H9 (cell line): ENCODE measurements at regions not wholly inside any gene's neighbourhood (a gene's known extent, or its start where the extent isn't known, plus 50 kb on each side); places are given as distances from the start of the nearest gene placed in this dataset.

Experiments
- DNase-seq: peaks from one replicate; pipeline ENCODE4 v3.0.0-alpha.2; 2017
- H2AFZ ChIP-seq: one replicate; pipeline ENCODE4 v1.6.1; 2013; ENCODE audit warnings: mild to moderate bottlenecking, low read length, control low read depth, moderate library complexity
- H2AK5ac ChIP-seq: 2 replicates; pipeline ENCODE4 v1.6.1; 2013; ENCODE audit warnings: low read length, control low read depth, mixed read lengths; ENCODE audit not compliant: insufficient read length
- H2BK120ac ChIP-seq: one replicate; pipeline ENCODE4 v1.6.1; 2013; ENCODE audit warnings: low read depth, mild to moderate bottlenecking, low read length, control low read depth, inconsistent platforms; ENCODE audit not compliant: poor library complexity, severe bottlenecking
- H2BK12ac ChIP-seq: 2 replicates; pipeline ENCODE4 v1.6.1; 2013; ENCODE audit warnings: low read length, control low read depth, mixed read lengths, low read depth; ENCODE audit not compliant: insufficient read length
- H2BK15ac ChIP-seq: 2 replicates; pipeline ENCODE4 v1.6.1; 2013; ENCODE audit warnings: low read depth, low read length, control low read depth
- H2BK20ac ChIP-seq: one replicate; pipeline ENCODE4 v1.6.1; 2013; ENCODE audit warnings: low read depth, mild to moderate bottlenecking, low read length, control low read depth, inconsistent platforms; ENCODE audit not compliant: poor library complexity, severe bottlenecking
- H2BK5ac ChIP-seq: 2 replicates; pipeline ENCODE4 v1.6.1; 2013; ENCODE audit warnings: low read length, control low read depth, mixed read lengths; ENCODE audit not compliant: insufficient read length
- H3K14ac ChIP-seq: 2 replicates; pipeline ENCODE4 v1.6.1; 2013; ENCODE audit warnings: low read length, control low read depth; ENCODE audit not compliant: insufficient read depth
- H3K18ac ChIP-seq: 2 replicates; pipeline ENCODE4 v1.6.1; 2013; ENCODE audit warnings: low read depth, mild to moderate bottlenecking, mixed read lengths, low read length, control low read depth; ENCODE audit not compliant: insufficient read length
- H3K23ac ChIP-seq: 2 replicates; pipeline ENCODE4 v1.6.1; 2013; ENCODE audit warnings: low read length, control low read depth, mixed read lengths, low read depth; ENCODE audit not compliant: insufficient read length
- H3K23me2 ChIP-seq: 2 replicates; pipeline ENCODE4 v1.6.1; 2013; ENCODE audit warnings: low read depth, mild to moderate bottlenecking, mixed read lengths, low read length, control low read depth; ENCODE audit not compliant: insufficient read length, poor library complexity, severe bottlenecking
- H3K27ac ChIP-seq: 2 replicates; pipeline ENCODE4 v1.5.1; 2013; ENCODE audit warnings: low read length, control low read depth, mixed read lengths, low read depth; ENCODE audit not compliant: insufficient read length
- H3K27me3 ChIP-seq: 2 replicates; pipeline ENCODE4 v1.6.1; 2013; ENCODE audit warnings: low read length, control low read depth, inconsistent platforms; ENCODE audit not compliant: insufficient read depth
- H3K4ac ChIP-seq: 2 replicates; pipeline ENCODE4 v1.6.1; 2013; ENCODE audit warnings: low read depth, mild to moderate bottlenecking, control low read depth, inconsistent platforms, low read length, moderate library complexity
- H3K4me1 ChIP-seq: 2 replicates; pipeline ENCODE4 v1.6.1; 2013; ENCODE audit warnings: low read length, control low read depth, inconsistent platforms; ENCODE audit not compliant: insufficient read depth
- H3K4me2 ChIP-seq: 2 replicates; pipeline ENCODE4 v1.6.1; 2013; ENCODE audit warnings: low read length, control low read depth, mixed read lengths; ENCODE audit not compliant: insufficient read length, insufficient read depth
- H3K56ac ChIP-seq: 2 replicates; pipeline ENCODE4 v1.6.1; 2013; ENCODE audit warnings: low read depth, mild to moderate bottlenecking, mixed read lengths, low read length, control low read depth; ENCODE audit not compliant: insufficient read length
- H3K79me1 ChIP-seq: 2 replicates; pipeline ENCODE4 v1.6.1; 2013; ENCODE audit warnings: low read depth, mild to moderate bottlenecking, moderate library complexity, low read length, control low read depth, inconsistent platforms; ENCODE audit not compliant: insufficient read depth, poor library complexity, severe bottlenecking
- H3K79me2 ChIP-seq: 2 replicates; pipeline ENCODE4 v1.6.1; 2013; ENCODE audit warnings: low read length, control low read depth, inconsistent platforms; ENCODE audit not compliant: insufficient read depth
- H3K9ac ChIP-seq: 2 replicates; pipeline ENCODE4 v1.6.1; 2013; ENCODE audit warnings: low read length, control low read depth, mixed read lengths; ENCODE audit not compliant: insufficient read length; ENCODE audit errors: extremely low read depth
- H3K9me3 ChIP-seq: one replicate; pipeline ENCODE4 v1.6.1; 2013; ENCODE audit warnings: low read depth, low read length, inconsistent platforms; ENCODE audit not compliant: control insufficient read depth
- H3T11ph ChIP-seq: one replicate; pipeline ENCODE4 v1.6.1; 2013; ENCODE audit warnings: mild to moderate bottlenecking, low read length, control low read depth, inconsistent platforms
- H4K20me1 ChIP-seq: one replicate; pipeline ENCODE4 v1.6.1; 2013; ENCODE audit not compliant: control insufficient read depth, insufficient read length, insufficient read depth
- H4K5ac ChIP-seq: 2 replicates; pipeline ENCODE4 v1.6.1; 2013; ENCODE audit warnings: low read depth, mild to moderate bottlenecking, mixed read lengths, low read length, control low read depth; ENCODE audit not compliant: insufficient read length
- H4K8ac ChIP-seq: replicated peaks from 2 replicates; pipeline ENCODE4 v1.6.1; 2013; ENCODE audit warnings: low read length, control low read depth, mixed read lengths, low read depth; ENCODE audit not compliant: insufficient read length
- H4K91ac ChIP-seq: 2 replicates; pipeline ENCODE4 v1.6.1; 2013; ENCODE audit warnings: low read depth, mild to moderate bottlenecking, moderate library complexity, mixed read lengths, low read length, control low read depth; ENCODE audit not compliant: insufficient read length
- H3K27ac Mint-ChIP-seq, 3 experiments: 2 replicates in 2 of 3; 3 replicates in 1 of 3; pipeline ENCODE4 v1.8.0; 2020 to 2021; ENCODE audit warnings: mixed read lengths in 3 of 3, mild to moderate bottlenecking in 1 of 3, moderate library complexity in 1 of 3
- H3K27me3 Mint-ChIP-seq: 2 replicates; pipeline ENCODE4 v1.8.0; 2021; ENCODE audit warnings: low read depth, mild to moderate bottlenecking, moderate library complexity, mixed read lengths
- H3K36me3 Mint-ChIP-seq, 3 experiments: 2 replicates in 2 of 3; 3 replicates in 1 of 3; pipeline ENCODE4 v1.8.0; 2020 to 2021; ENCODE audit warnings: low read depth in 3 of 3, mixed read lengths in 3 of 3; ENCODE audit not compliant: insufficient read depth in 1 of 3
- H3K4me1 Mint-ChIP-seq, 2 experiments: 2 replicates each; pipeline ENCODE4 v1.8.0; 2020; ENCODE audit warnings: mixed read lengths in 2 of 2
- H3K4me3 Mint-ChIP-seq, 2 experiments: 2 replicates in 1 of 2; 3 replicates in 1 of 2; pipeline ENCODE4 v1.8.0; 2020 to 2021; ENCODE audit warnings: mild to moderate bottlenecking in 2 of 2, mixed read lengths in 2 of 2, moderate library complexity in 1 of 2
- H3K9me3 Mint-ChIP-seq, 2 experiments: 2 replicates in 1 of 2; 3 replicates in 1 of 2; pipeline ENCODE4 v1.8.0; 2020; ENCODE audit warnings: mild to moderate bottlenecking in 2 of 2, mixed read lengths in 2 of 2, moderate library complexity in 1 of 2
- WGBS: extraction: QIAGEN DNeasy Blood & Tissue Kit; methylation state at CpG from one replicate; pipeline ENCODE4 v1.1.7; 2013; ENCODE audit warnings: missing lambda C conversion rate, low lambda C conversion rate, mixed read lengths; ENCODE audit not compliant: insufficient read length; ENCODE audit errors: extremely low coverage; 5-methylcytosine and 5-hydroxymethylcytosine counted together
- TF ChIP-seq, protein P1 (sequence below): fragments of 200-600 bp; sonication (generic); conservative IDR thresholded peaks from 3 replicates; pipeline ENCODE4 v1.8.0; 2021; ENCODE audit warnings: antibody characterized with exemption, mild to moderate bottlenecking

DNA sequence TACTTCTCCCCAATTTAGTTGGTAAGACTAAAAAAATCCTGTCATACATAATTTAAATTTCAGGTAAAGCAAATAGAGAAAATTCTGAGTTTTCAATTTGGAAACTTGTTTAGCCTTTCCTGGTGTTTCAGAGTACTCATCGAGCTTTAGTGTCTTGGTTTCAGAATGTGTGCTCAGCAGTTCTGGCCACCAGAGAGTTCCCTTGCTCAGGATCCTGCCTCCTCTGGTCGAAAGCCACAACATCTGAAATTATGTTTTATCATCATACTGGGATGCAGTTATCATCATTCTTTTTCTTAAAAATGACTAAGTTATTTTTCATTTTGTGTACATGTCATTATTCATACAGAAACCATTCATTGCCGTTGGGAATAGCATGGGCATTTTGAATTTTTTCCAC lies 263.2 kb upstream of the SPRY2 start:
- H3K27ac ChIP-seq, result no peak overlapping the region
- H3K79me2 ChIP-seq, result no peaks in the 10 kb centered on the region
- H4K8ac ChIP-seq, result no peak overlapping the region
- H2AK5ac ChIP-seq, result no peak overlapping the region
- H2BK5ac ChIP-seq, result no peak overlapping the region
- H2BK20ac ChIP-seq, result no peak overlapping the region
- H3T11ph ChIP-seq, result no peak overlapping the region
- H3K36me3 Mint-ChIP-seq, result no peaks in the 10 kb centered on the region
- H3K9me3 Mint-ChIP-seq, result no peaks in the 10 kb centered on the region; a peak in 1 of 5 replicates
- no peaks in the 10 kb centered on the region for H3K27me3 Mint-ChIP-seq
- no CpG with 5 or more reads among the region's 3 CpGs for WGBS
- no peaks in the 10 kb centered on the region for H3K79me1 ChIP-seq
- no peak overlapping the region for H3K4me3 Mint-ChIP-seq
- H4K5ac ChIP-seq, result no peak overlapping the region
- H3K9me3 ChIP-seq, result no peaks in the 10 kb centered on the region
- H2BK12ac ChIP-seq, result no peak overlapping the region
- no peak overlapping the region for H2BK120ac ChIP-seq
- H3K27ac Mint-ChIP-seq, result no peak overlapping the region
- H3K4me2 ChIP-seq, result no peak overlapping the region
- H3K9ac ChIP-seq, result no peak overlapping the region
- no peak overlapping the region for H3K14ac ChIP-seq
- no peak overlapping the region for H3K18ac ChIP-seq
- no peak overlapping the region for H3K23ac ChIP-seq
- H3K27me3 ChIP-seq, result no peaks in the 10 kb centered on the region
- no peak overlapping the region for H4K91ac ChIP-seq
- no peak overlapping the region for H2BK15ac ChIP-seq
- H4K20me1 ChIP-seq, result no peaks in the 10 kb centered on the region
- no peaks in the 10 kb centered on the region for H3K4me1 ChIP-seq
- TF ChIP-seq, protein P1, sequence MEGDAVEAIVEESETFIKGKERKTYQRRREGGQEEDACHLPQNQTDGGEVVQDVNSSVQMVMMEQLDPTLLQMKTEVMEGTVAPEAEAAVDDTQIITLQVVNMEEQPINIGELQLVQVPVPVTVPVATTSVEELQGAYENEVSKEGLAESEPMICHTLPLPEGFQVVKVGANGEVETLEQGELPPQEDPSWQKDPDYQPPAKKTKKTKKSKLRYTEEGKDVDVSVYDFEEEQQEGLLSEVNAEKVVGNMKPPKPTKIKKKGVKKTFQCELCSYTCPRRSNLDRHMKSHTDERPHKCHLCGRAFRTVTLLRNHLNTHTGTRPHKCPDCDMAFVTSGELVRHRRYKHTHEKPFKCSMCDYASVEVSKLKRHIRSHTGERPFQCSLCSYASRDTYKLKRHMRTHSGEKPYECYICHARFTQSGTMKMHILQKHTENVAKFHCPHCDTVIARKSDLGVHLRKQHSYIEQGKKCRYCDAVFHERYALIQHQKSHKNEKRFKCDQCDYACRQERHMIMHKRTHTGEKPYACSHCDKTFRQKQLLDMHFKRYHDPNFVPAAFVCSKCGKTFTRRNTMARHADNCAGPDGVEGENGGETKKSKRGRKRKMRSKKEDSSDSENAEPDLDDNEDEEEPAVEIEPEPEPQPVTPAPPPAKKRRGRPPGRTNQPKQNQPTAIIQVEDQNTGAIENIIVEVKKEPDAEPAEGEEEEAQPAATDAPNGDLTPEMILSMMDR, result no peak
- H3K4ac ChIP-seq, result no peak overlapping the region
- no peak for DNase-seq
- peaks cover 2 to 8% of the 10 kb centered on the region in 2 experiments; a peak in 2 of 4 replicates for H3K4me1 Mint-ChIP-seq
- H3K56ac ChIP-seq, result no peak overlapping the region
- no peaks in the 10 kb centered on the region for H3K23me2 ChIP-seq
- no peak overlapping the region for H2AFZ ChIP-seq
